ENCODE measurements at regions not wholly inside any gene's neighbourhood (a gene's known extent, or its start where the extent isn't known, plus 50 kb on each side); places are given as distances from the start of the nearest gene placed in this dataset.
"Not testable (repeated sequence)": the region's sequence is repeated elsewhere in the genome, so short reads cannot be mapped to it uniquely, and the experiment has no call there.

DNA sequence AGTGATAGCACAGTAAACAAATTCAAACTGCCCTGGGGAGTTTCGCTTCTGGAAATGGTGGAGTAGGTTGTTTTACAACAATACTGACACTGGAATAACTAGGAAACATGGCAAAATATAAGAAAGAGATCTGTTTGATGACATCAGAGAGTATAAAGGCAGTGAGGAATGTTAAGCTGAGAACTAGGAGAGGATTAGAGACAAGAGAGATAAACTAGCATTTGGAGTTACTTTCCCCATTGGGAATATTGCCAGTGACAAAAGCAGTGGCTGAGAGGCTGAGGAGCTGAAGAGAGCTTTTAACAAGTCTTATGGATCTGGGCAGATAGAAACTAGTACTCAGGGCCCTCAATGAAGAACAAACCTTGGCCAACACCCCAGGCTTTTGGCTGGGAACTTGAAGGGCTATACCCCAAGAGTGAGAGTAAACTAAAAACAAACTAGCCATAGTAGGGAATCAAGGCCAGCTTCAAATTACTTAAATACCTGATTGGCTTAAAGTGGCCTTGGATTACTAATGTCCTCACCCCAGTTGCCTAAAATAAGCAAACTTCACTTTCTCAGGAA, 280.4 kb downstream of the KLF13 start:
- no peak for DNase-seq

- DNase-seq = no peak
Observed at GRCh38 chr15:31607656-31608055, 281.0 kb downstream of the KLF13 start.

GRCh38 chr15:31609258-31609681, 282.6 kb downstream of the KLF13 start:
- DNase-seq = no peak

GRCh38 chr15:31609906-31610305, 283.3 kb downstream of the KLF13 start:
- DNase-seq = no peak

GRCh38 chr15:31615643-31616415, 289.2 kb downstream of the KLF13 start:
- DNase-seq = no peak

- not testable (repeated sequence) for DNase-seq
Observed at GRCh38 chr15:31623297-31623696, 296.7 kb downstream of the KLF13 start.

GRCh38 chr15:31624115-31624514, 297.5 kb downstream of the KLF13 start:
- not testable (repeated sequence) for DNase-seq

DNA sequence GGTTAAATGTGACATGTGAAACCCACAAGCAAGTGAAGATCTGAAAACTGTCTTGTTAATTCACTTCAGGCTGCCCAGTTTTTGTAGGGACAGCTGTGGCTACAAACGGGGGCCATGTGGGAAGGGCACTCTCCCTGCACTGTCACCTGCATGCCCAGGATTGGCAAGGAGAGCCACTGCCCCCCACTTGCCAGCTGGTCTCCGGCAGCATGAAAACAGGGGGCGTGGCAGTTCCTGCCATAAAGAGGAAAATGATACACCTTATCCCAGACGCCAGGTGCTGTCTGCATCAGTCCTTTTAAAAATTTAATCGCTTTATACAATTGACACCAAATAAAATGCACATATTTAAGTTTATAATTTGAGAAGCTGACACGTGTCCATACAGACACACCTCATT, 309.1 kb downstream of the KLF13 start:
- DNase-seq = peak; percentile 22 to 70

DNA sequence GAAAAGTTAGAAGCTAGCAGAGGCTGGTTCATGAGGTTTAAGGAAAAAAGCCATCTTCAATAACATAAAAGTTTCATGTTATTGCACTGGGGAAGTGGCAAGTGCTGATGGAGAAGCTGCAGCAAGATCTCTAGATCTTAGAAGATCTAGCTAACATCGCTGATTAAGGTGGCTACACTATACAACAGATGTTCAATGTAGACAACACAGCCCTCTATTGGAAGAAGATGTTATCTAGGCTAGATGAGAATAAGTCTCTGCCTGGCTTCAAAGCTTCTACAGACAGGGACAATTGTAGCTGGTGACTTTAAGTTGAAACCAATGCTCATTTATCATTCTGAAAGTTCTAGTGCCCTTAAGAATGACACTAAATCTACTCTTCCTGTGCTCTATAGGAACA, 310.3 kb downstream of the KLF13 start:
- not testable (repeated sequence) for DNase-seq

DNA sequence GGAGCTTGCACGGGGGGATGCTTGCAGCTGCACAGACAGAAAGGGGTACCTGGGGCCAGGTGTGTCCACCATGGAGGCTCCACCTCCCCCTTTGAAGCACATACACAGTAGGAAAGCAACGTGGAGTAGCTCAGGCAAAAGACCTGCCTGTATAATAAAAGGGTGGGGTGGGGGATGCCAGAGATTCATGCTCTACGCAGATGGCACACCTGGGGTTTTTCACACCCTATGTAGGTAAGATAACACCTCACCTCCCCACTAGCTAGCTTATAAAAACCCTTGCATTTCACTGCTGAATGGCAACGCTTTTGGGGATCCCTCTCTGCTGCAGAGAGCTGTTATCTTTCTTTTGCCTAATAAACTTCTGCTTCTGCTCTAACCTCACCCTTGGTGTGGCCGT, 317.3 kb downstream of the KLF13 start:
- DNase-seq = not testable (repeated sequence)

- DNase-seq = not testable (repeated sequence)
Observed at GRCh38 chr15:31644761-31645160, 318.1 kb downstream of the KLF13 start.

DNA sequence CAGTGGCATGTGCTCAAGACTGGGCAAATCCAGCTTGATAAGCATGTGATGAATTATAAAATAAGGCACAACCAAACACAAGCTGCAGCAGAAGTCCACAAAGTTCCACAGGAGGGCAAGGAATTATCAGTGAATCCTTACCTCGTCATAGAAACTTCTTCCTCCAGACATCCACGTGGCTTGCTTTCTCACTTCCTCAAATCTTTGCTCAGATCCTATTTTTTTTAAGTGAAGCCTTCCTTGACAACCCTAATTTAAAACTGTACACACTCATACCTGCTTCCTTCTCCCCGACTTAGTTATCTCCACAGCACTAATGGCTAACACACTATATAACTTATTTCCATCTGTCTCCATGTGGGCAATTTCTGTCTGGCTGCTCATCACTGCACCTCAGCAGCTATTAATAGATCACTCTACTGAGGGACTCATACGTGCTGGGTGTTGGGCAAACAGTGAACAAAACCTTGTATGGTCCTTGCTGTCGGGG, 320.7 kb downstream of the KLF13 start:
- DNase-seq = not testable (repeated sequence)

DNA sequence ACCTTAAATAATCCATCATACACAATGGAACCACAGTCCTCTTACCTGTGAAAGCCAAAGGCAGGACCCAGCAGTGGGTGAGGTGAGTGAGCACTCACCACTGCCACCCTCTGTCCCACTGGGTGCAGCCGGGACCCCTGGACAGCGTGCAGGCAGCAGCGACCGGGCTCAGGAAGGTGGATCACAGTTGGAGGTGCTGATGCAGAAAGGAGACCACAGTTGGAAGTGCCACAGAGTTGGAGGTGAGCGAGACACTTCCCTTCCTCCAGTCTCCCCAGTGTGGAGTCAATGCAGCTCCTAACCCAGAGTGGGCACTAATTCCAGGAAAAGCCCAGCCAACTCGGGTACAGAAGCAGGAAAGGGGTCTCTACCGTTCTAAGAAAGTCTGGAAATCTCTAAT, 323.0 kb downstream of the KLF13 start:
- DNase-seq = not testable (repeated sequence)

GRCh38 chr15:31650055-31650701, 323.5 kb downstream of the KLF13 start:
- not testable (repeated sequence) for DNase-seq

GRCh38 chr15:31656915-31657314, 330.3 kb downstream of the KLF13 start:
- not testable (repeated sequence) for DNase-seq

- DNase-seq = no peak
Observed at GRCh38 chr15:31660816-31661215, 334.2 kb downstream of the KLF13 start.

DNA sequence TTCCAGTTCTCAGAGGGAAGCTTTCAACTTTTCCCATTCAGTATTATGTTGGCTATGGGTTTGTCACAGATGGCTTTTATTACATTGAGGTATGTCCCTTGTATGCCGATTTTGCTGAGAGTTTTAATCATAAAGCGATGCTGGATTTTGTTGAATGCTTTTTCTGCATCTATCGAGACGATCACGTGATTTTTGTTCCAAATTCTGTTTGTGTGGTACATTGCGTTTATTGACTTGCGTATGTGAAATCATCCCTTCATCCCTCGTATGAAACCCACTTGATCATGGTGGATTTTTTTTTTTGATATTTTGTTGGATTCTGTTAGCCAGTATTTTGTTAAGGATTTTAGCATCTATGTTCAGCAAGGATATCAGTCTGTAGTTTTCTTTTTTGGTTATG, 339.1 kb downstream of the KLF13 start:
- DNase-seq = not testable (repeated sequence)

GRCh38 chr15:31669158-31669908, 342.7 kb downstream of the KLF13 start:
- peak in 1 of 2 experiments; percentile 56 for DNase-seq

DNA sequence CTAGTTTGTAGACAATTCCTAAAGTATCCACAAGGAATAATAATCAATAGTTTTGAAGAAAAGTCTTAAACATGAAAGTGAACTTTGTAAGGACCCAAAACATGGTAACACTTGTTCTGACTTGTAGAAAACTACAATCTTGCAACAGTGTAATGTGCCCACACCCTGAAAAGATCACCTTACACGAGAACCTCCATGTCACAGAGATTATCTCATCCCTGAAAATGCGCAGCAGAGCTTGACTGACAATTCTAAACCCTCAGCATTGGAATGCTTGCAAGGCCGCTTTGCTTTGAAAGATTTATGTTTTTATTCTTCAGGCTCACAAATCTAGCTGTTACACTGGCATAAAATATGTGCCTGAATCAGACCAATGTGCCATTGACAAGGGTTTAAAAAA, 346.6 kb downstream of the KLF13 start:
- DNase-seq = not testable (repeated sequence)

DNA sequence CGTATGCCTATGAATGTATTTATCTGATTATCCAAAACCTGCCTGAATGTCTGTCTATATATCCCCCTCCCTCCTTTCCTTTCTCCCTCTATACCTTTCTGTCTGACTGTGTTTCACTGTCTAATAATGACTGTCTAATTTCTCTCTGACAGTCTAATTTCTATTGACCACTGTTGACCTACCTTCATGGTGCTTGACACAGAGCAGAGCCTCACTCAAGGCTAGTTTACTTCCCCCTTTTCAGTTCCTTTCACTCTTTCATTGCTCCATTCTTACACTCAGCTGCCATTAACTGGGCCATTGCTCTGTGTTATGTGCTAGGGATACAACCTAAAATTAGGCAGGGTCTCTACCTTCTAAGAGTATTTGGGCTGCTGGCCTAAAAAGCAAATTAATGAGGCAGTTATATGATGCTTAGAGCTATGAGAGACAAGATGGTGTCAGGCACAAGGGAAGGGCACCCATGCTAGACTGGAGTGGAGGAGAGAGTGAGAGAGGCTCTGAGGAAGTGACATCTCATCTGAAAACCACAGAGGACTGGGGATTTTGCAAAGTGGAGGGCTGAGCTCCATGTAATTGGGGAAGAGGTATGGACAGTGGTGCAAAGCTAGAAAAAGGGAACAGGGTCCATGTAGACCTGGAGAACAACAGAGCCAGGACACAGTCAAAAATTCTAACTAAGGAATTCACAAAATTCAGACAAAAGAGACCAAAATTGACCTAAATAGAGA, 348.6 kb upstream of the CHRNA7 start:
- DNase-seq = not testable (repeated sequence)

GRCh38 chr15:31687088-31687487, 343.2 kb upstream of the CHRNA7 start:
- not testable (repeated sequence) for DNase-seq

DNA sequence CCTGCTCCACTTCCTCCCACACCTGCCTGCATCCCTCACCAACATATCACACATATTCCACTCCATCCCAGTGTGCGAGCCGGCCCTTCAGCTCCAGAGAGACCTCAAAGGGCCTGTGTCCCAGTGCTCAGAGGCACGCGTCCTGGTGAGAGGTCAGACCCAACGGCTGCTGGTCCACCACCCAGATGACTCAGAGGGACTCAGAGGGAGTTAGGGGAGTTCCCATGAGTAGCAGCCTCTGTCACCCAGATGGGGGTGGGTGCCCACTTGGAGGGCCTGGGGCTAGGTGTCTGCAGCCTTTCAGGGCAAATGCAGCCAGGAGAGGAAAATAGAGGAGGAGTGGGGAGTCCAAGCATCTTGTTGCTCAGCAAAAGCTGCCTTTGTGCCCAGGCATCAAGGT, 333.8 kb upstream of the CHRNA7 start:
- DNase-seq = not testable (repeated sequence)

Data from SHP77 (cell line).